CD4-positive, alpha-beta T cell treated with Interleukin-4 for 1 hour (primary cell): ENCODE measurements at regions not wholly inside any gene's neighbourhood (a gene's known extent, or its start where the extent isn't known, plus 50 kb on each side); places are given as distances from the start of the nearest gene placed in this dataset.
"Not testable (repeated sequence)": the region's sequence is repeated elsewhere in the genome, so short reads cannot be mapped to it uniquely, and the experiment has no call there.

Experiments used
- DNase-seq, 2 donors: peaks; one replicate each; pipeline ENCODE4 v3.0.0-alpha.2; 2020 to 2022

GRCh38 chr7:66505009-66505408, 123.7 kb upstream of the KCTD7 start:
- no peak for DNase-seq

GRCh38 chr7:66505531-66506451, 122.9 kb upstream of the KCTD7 start:
- peak; percentile 30 to 38 for DNase-seq

- not testable (repeated sequence) for DNase-seq
These were observed 122.0 kb upstream of the KCTD7 start for GRCh38 chr7:66506703-66507102.

- no peak for DNase-seq
These were observed 120.9 kb upstream of the KCTD7 start for GRCh38 chr7:66507764-66508296.

GRCh38 chr7:66508431-66508830, 120.2 kb upstream of the KCTD7 start:
- no peak for DNase-seq

GRCh38 chr7:66514050-66514449, 114.6 kb upstream of the KCTD7 start:
- DNase-seq = no peak

GRCh38 chr7:66517212-66517909, 111.3 kb upstream of the KCTD7 start:
- no peak for DNase-seq

- DNase-seq = no peak
These were observed 110.5 kb upstream of the KCTD7 start for GRCh38 chr7:66518151-66518691.

- DNase-seq = no peak
These were observed 107.0 kb upstream of the KCTD7 start for GRCh38 chr7:66521675-66522074.

GRCh38 chr7:66522518-66522917, 106.2 kb upstream of the KCTD7 start:
- no peak for DNase-seq

GRCh38 chr7:66523409-66523808, 105.3 kb upstream of the KCTD7 start:
- no peak for DNase-seq

GRCh38 chr7:66524738-66525137, 103.9 kb upstream of the KCTD7 start:
- DNase-seq = no peak

GRCh38 chr7:66526782-66527181, 101.9 kb upstream of the KCTD7 start:
- DNase-seq = not testable (repeated sequence)

- DNase-seq = no peak
These were observed 100.0 kb upstream of the KCTD7 start for GRCh38 chr7:66528652-66529051.

GRCh38 chr7:66529883-66530610, 98.6 kb upstream of the KCTD7 start:
- no peak for DNase-seq

- no peak for DNase-seq
These were observed 93.0 kb upstream of the KCTD7 start for GRCh38 chr7:66535414-66536329.

- DNase-seq = no peak
These were observed 91.3 kb upstream of the KCTD7 start for GRCh38 chr7:66537380-66537779.

GRCh38 chr7:66537876-66538275, 90.8 kb upstream of the KCTD7 start:
- no peak for DNase-seq

GRCh38 chr7:66539264-66539623, 89.4 kb upstream of the KCTD7 start:
- DNase-seq = no peak

- DNase-seq = no peak
These were observed 88.7 kb upstream of the KCTD7 start for GRCh38 chr7:66539902-66540375.

GRCh38 chr7:66542049-66542448, 86.6 kb upstream of the KCTD7 start:
- no peak for DNase-seq
